NCI-H510A treated with DMSO at 0.1 percent for 48 hours (cell line): ENCODE measurements at regions not wholly inside any gene's neighbourhood (a gene's known extent, or its start where the extent isn't known, plus 50 kb on each side); places are given as distances from the start of the nearest gene placed in this dataset.
"Not testable (repeated sequence)": the region's sequence is repeated elsewhere in the genome, so short reads cannot be mapped to it uniquely, and the experiment has no call there.

Experiments used
- DNase-seq: peaks from one replicate; lab custom pipeline; 2025; lab: John Stamatoyannopoulos, UW

GRCh38 chr2:180540761-180541160 lies 439.6 kb upstream of the UBE2E3 start:
- no peak for DNase-seq

- no peak for DNase-seq
Observed at GRCh38 chr2:180539541-180539940, 440.9 kb upstream of the UBE2E3 start.

GRCh38 chr2:180535289-180535688 lies 445.1 kb upstream of the UBE2E3 start:
- DNase-seq, result no peak

- not testable (repeated sequence) for DNase-seq
Observed at GRCh38 chr2:180531787-180532186, 448.6 kb upstream of the UBE2E3 start.

GRCh38 chr2:180524499-180524898 lies 455.9 kb upstream of the UBE2E3 start:
- DNase-seq, result no peak

- DNase-seq, result no peak
Observed at GRCh38 chr2:180523621-180524340, 456.6 kb upstream of the UBE2E3 start.

- DNase-seq, result peak; percentile 55
Observed at GRCh38 chr2:180520921-180521581, 459.4 kb upstream of the UBE2E3 start.

DNA sequence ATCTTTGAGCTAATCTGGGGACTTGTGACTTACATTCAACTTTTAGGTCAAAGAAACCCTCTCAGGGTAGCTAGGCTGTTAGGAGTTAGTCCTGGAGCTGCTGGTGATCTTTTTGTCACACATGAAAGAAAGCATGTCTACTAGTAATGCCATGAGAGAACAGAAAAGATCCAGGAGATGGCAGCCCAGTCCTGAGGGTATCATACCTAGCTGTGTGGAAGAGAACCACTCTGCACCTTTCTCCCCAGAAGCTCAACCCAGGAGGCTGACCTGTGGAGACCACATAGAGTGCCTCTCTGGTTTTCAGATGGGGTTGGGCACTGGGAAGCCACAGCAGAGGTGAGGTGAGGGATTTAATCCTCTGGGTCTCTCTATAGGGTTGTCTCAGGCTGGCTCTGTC lies 460.2 kb upstream of the UBE2E3 start:
- peak; percentile 78 for DNase-seq

DNA sequence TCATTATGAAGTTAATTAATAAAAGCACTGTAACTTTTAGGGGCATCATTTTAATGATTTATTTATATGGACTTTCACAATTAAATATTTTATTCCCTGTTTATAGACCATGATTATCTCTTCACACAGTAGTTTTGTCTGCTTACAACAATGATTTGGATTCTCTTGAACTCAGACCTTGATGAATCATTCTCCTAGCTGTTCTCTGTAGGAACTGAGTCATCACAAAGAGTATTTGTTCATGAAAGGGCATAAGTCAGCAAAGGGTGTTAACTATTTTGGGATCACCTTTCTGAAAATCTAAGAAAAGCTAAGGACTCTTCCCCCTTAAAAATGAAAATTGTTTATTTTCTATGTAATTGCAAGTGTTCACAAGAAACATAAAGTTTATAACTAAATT lies 461.1 kb upstream of the UBE2E3 start:
- DNase-seq, result no peak

DNA sequence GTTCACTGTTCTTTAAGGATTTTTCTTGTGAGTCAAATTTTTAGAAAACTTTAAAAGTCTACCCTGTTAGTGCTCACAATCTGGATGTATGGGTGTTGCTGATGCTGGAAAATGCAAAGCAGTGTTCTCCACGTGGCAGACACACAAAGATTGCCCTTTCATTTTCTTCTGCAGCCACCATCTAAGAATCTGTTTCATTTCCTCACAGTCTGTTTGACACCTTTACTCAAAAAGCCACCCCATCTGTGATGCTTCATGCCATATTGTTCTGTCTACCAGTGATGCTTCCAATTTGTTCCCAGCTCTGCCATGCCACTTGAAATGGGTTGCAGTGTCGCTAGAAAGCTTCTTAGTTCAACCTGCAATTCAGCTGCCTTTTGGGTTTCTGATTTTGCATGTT lies 464.2 kb upstream of the UBE2E3 start:
- no peak for DNase-seq

DNA sequence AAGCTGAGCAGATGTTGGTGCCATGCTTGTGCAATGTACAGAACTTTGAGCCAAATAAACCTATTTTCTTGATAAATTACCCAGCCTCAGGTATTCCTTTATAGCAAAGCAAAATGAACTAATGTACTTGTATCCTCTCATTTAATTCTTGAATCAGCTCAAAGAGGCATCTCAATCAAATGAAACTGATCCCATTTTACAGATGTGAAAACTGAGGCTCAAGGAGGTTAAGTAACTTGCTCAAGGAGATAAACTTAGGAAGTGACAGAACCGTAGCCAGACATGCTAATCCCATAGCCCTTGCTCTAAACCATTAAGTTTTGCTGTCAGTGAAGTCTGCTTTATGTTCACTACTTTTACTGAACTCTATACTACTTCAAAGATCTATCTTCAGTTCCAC lies 467.0 kb upstream of the UBE2E3 start:
- no peak for DNase-seq

DNA sequence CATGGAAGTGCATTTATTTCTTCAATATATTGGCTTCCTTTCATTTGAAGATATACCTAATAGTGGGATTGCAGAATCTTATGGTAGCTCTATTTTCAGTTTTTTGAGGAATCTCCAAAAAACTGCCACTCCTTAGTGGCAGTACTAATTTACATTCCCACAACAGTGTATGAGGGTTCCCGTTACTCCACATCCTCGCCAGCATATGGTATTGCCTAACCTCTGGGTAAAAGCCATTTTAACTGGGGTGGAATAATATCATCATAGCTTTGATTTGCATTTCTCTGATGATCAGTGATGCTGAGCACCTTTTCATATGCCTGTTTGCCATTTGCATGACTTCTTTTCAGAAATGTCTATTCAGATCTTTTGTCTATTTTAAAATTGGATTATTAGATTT lies 471.9 kb upstream of the UBE2E3 start:
- no peak for DNase-seq

DNA sequence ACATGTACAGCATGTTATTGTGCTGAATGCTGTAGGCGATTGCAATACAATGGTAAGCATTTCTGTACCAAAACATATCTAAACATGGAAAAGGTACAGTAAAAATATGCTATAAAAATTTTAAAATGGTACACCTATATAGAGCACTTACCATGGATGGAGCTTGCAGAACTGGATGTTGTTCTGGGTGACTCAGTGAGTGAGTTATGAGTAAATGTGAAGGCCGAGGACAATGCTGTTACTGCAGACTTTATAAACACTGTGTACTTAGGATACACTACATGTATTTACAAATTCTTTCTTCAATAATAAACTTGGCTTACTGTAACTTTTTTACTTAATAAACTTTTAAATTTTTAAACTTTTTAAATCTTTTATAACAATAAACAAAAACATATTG lies 473.4 kb upstream of the UBE2E3 start:
- DNase-seq, result no peak

DNA sequence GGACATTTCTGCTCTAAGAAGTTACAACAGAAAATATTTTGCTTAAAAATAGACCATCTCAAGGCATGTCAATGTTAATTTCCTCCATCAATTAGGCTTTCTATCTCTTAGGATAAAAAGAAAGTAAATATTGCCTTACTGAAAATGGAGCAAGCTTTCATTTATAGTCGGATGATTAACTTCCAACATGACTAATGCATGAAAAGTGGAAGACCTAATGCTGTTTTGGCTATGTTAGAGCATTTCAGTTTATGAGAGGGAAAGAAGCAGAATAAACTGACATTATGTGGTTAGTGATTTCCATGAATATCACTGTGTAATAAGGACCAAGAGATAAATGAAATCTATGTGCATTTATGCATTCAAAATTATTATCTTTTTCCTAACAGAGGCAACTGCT lies 475.2 kb upstream of the UBE2E3 start:
- DNase-seq, result no peak

DNA sequence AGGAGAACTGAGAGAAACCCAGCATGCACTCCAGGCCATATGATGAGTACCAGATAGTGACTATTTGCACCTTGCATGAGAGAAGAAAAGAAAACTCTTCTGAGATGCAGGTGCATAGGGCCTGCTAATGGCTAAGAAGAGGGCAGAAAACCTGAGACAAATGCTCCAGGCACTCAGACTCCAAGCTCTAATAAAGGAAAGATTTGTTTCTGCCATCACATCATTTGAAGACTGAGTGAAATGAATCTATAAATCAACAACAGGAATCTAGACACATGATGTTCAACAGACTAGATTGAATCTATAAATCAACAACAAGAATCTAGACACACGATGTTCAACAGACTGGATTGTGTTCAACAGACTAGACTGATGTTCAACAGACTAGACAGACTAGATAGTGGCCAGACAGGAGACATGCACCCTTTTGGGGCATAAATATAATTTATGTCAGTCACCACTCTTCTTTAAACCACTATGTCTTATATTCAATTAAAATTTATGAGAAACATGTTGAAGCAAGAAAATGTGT lies 482.7 kb upstream of the UBE2E3 start:
- no peak for DNase-seq

DNA sequence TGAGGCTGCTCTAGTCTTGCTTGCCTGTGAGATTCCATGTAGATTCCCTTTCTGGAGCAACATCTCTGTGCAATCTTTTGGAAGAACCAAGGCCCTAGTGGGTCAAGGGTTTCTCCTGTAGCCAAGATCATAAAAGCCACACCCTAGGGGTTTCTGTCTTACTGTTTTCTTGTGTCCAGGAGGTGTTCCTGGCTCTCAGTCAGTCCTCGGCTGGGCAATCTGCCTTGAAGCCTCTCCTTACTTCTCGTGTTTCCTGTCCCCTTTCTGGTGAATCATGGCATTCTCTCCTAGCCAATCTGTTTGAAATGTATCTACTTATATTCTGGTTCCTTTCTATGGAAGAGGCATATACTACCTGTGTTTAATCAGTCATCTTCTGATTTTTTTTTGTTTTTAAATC lies 484.8 kb upstream of the UBE2E3 start:
- no peak for DNase-seq

- no peak for DNase-seq
Observed at GRCh38 chr2:180494286-180494685, 486.1 kb upstream of the UBE2E3 start.

- DNase-seq, result no peak
Observed at GRCh38 chr2:180482696-180483095, 475.6 kb upstream of the CWC22 start.

DNA sequence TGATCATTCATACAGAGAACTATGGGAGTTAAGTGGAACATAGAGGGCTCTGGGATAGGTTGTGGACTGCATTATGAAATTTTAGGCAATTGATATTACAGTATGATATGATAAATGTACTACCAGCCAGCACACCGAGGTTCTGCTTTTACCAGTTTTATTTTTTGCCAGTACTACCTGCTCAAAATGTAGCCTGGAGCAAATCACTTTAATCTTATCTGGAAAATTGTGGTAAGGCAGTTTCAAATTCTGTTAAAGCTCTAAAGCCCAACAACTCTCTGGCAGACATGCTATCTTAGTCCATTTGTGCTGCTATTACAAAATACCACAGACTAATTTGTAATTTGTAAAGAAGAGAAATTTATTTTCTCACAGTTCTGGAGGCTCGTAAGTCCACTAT lies 474.9 kb upstream of the CWC22 start:
- no peak for DNase-seq

DNA sequence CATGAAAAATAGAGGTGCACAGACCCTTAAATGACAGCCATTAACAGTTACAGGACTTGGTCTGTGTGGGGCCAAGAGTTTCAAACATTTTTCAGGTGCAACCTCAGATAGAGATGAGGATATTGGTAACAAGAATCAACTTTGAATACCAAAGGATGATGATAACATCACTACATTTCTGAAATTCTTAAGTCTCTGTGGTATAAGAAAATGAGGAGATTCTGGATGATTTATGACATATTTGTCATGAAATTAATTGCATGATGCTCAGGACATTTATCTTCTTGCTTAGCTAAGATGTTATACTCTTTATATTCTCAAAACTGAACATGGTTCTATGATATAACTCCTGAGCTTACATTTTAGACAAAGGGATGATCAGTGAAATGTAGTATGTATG lies 471.8 kb upstream of the CWC22 start:
- DNase-seq, result no peak

- DNase-seq, result no peak
Observed at GRCh38 chr2:180474716-180475115, 467.6 kb upstream of the CWC22 start.

GRCh38 chr2:180473456-180473855 lies 466.4 kb upstream of the CWC22 start:
- DNase-seq, result no peak

DNA sequence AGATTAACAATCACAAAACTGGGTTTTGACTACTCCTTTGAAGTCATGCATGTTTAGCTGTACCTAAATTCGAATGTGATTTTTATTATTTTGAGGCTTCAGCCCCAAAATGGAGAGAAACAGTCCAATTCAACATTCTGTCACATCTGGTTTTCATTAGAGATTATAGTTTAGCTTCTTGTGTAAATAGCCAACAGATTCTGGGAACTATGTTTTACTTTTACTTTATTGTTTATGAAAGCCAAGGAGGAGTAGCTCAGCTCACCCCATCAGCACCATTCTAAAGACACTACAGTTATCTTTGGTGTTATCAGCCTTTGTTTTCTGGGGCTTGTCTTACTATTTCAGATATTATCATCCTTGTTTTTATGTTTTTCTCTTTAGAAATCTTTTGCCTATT lies 465.0 kb upstream of the CWC22 start:
- DNase-seq, result no peak

DNA sequence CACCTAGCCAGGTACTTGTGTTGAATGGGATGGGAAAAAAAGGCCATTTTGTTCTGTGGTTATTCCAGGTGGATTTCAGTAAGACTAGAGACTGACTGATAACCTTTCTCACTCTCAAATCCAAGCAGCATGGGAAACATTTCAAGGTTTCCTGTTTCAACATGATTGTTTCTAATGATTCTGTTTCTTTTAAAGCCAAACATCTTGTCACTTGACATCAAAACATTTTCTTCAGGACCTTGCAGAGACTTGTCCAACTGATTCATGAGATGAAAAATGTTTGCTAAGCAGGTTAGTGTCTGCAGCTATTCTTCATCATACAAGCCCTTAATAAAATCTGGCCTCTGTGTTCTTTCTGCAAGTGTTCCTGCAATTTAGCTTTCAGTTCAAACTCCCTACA lies 456.5 kb upstream of the CWC22 start:
- no peak for DNase-seq
